Subcutaneous abdominal adipose tissue (tissue), 5 donors: ENCODE measurements at regions not wholly inside any gene's neighbourhood (a gene's known extent, or its start where the extent isn't known, plus 50 kb on each side); places are given as distances from the start of the nearest gene placed in this dataset.
"Not testable (repeated sequence)": the region's sequence is repeated elsewhere in the genome, so short reads cannot be mapped to it uniquely, and the experiment has no call there.

Experiments
- H3K27ac ChIP-seq: one replicate; pipeline ENCODE4 v1.7.0; 2013; ENCODE audit warnings: low read depth, mild to moderate bottlenecking, inconsistent platforms, low read length, moderate library complexity
- H3K27me3 ChIP-seq, 5 donors: one replicate each; pipeline ENCODE4 v1.7.0; 2013; ENCODE audit warnings: low read length in 5 of 5, inconsistent platforms in 1 of 5; ENCODE audit not compliant: control insufficient read depth in 5 of 5, insufficient read depth in 4 of 5
- H3K36me3 ChIP-seq, 5 donors: one replicate each; pipeline ENCODE4 v1.7.0; 2013; ENCODE audit warnings: low read length in 5 of 5; ENCODE audit not compliant: control insufficient read depth in 5 of 5, insufficient read depth in 5 of 5
- H3K4me1 ChIP-seq, 5 donors: one replicate each; pipeline ENCODE4 v1.7.0; 2013; ENCODE audit warnings: low read length in 5 of 5, mild to moderate bottlenecking in 3 of 5, moderate library complexity in 1 of 5; ENCODE audit not compliant: control insufficient read depth in 5 of 5, insufficient read depth in 5 of 5
- H3K4me3 ChIP-seq, 5 donors: one replicate each; pipeline ENCODE4 v1.7.0; 2013; ENCODE audit warnings: low read length in 5 of 5, low read depth in 1 of 5
- H3K9ac ChIP-seq, 5 donors: one replicate each; pipeline ENCODE4 v1.7.0; 2013; ENCODE audit warnings: low read length in 5 of 5, mild to moderate bottlenecking in 4 of 5, moderate library complexity in 3 of 5
- H3K9me3 ChIP-seq, 5 donors: one replicate each; pipeline ENCODE4 v1.7.0; 2013; ENCODE audit warnings: low read length in 5 of 5; ENCODE audit not compliant: control insufficient read depth in 5 of 5
- donor health status: healthy.
- donor health status: healthy.
- donor health status: healthy.
- donor health status: healthy.
- donor health status: healthy.

DNA sequence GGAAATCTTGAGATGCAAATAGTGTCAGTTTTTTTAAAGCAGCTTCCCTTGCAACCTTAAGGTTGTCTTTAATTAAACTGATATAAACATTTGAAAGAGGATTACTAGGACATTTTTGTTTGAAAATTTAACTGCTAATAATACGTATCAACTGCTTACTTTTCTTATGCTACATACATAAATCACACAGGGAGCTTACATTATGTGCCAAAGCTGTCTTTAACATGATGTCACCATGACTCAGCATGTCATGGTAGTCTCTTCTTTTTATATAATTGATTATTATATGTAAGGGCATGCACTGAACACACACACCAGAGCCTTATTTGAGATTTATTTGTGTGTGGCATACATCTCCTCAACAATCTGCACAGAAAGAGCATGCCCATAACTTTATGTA lies 63.0 kb upstream of the PTHLH start:
- no peak overlapping the region for H3K27ac ChIP-seq
- no peaks in the 10 kb centered on the region for H3K9me3 ChIP-seq

DNA sequence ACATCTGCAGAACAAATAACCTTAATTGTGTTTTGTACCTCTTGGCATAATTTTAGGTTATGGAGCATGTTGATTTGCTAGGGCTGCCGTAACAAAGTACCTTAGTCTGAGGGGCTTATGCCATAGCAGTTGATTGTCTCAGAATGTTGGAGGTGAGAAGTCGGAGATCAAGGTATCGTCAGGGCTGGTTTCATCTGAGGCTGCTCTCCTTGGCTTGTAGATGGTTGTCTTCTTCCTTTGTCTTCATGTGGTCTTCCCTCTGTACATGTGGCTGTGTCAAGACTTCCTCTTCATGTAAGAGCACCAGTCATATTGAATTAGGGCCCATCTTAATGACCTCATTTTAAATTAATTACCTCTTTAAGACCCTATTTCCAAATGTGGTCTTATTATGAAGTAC lies 64.4 kb upstream of the PTHLH start:
- H3K27ac ChIP-seq = no peak overlapping the region
- H3K9me3 ChIP-seq = no peaks in the 10 kb centered on the region
- H3K36me3 ChIP-seq = no peaks in the 10 kb centered on the region
- no peaks in the 10 kb centered on the region for H3K27me3 ChIP-seq
- no peak overlapping the region for H3K9ac ChIP-seq
- peaks cover 0 to 5% (median 0%) of the 10 kb centered on the region in 5 donors for H3K4me1 ChIP-seq
- no peak overlapping the region for H3K4me3 ChIP-seq

More for the DNA sequence above, 63.0 kb upstream of the PTHLH start:
- Histone ChIP-seq H3K27me3 (no peaks in the 10 kb centered on the region), H3K36me3 (no peaks in the 10 kb centered on the region), H3K4me3 (no peak overlapping the region), H3K4me1 (peaks cover 0 to 5% (median 0%) of the 10 kb centered on the region in 5 donors), H3K9ac (no peak overlapping the region)

DNA sequence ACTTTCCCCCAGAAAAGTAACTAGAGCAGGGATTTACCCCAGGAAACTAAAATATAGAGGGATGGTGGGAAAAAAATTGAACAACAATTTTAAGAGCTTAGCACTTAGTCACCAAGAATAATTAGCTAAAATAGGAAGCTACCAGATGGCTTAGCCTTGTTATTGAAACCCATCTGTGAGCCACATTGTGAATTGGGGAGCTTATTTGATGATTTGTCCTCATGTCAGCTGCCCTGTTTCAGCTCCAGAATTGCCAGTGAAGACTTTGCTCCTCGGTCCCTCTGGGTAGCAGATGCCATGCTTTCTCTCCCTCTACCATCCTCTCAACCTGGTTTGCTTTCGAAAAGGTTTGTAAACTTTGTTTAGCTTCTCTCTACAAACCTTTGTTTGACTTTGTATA lies 67.7 kb upstream of the PTHLH start:
- H3K27me3 ChIP-seq = no peaks in the 10 kb centered on the region
- no peak overlapping the region for H3K4me3 ChIP-seq
- no peak overlapping the region for H3K9ac ChIP-seq
- H3K27ac ChIP-seq = no peak overlapping the region
- H3K9me3 ChIP-seq = no peaks in the 10 kb centered on the region
- peaks cover 0 to 5% (median 0%) of the 10 kb centered on the region in 5 donors for H3K4me1 ChIP-seq
- H3K36me3 ChIP-seq = no peaks in the 10 kb centered on the region

DNA sequence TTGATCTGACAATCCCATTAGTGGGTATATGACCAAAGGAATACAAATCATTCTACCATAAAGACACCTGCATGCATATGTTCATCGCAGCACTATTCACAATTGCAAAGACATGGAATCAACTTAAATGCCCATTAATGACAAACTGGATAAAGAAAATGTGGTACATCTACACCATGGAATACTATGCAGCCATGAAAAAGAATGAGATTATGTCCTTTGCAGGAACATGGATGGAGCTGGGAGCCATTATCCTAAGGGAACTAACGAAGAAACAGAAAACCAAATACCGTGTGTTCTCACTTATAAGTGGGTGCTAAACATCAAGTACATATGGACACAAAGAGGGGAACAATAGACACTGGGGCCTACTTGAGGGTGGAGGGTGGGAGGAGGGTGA lies 74.1 kb upstream of the PTHLH start:
- H3K27ac ChIP-seq = not testable (repeated sequence)

DNA sequence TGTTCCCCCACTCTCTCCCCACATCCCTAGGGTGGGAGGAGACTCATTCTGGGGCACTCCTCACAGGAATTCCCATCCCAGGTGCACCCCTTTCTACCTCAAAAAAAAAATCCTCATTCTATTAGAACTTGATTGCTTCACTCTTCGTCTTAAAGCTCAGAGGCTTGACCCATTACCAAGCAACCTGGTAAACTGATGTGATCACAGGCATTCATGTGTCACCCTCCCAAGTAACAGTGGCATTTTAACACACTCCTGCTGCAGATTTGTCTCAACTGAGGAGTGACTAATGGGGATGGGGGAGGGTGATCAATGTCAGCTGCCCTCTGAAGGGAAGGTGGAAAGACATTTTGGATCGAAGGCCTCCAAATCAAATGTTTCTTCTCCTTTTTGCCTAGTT lies 78.1 kb upstream of the PTHLH start:
- Histone ChIP-seq H3K9ac (no peak overlapping the region), H3K9me3 (peaks cover 0 to 4% (median 3%) of the 10 kb centered on the region in 5 donors), H3K4me1 (peaks cover 0 to 9% (median 5%) of the 10 kb centered on the region in 5 donors), H3K27ac (no peak overlapping the region), H3K27me3 (no peaks in the 10 kb centered on the region), H3K36me3 (no peaks in the 10 kb centered on the region), H3K4me3 (no peak overlapping the region)

More for the DNA sequence above, 74.1 kb upstream of the PTHLH start:
- H3K4me1 ChIP-seq, H3K4me3 ChIP-seq, H3K36me3 ChIP-seq, H3K9me3 ChIP-seq, H3K9ac ChIP-seq, H3K27me3 ChIP-seq: not testable (repeated sequence)

DNA sequence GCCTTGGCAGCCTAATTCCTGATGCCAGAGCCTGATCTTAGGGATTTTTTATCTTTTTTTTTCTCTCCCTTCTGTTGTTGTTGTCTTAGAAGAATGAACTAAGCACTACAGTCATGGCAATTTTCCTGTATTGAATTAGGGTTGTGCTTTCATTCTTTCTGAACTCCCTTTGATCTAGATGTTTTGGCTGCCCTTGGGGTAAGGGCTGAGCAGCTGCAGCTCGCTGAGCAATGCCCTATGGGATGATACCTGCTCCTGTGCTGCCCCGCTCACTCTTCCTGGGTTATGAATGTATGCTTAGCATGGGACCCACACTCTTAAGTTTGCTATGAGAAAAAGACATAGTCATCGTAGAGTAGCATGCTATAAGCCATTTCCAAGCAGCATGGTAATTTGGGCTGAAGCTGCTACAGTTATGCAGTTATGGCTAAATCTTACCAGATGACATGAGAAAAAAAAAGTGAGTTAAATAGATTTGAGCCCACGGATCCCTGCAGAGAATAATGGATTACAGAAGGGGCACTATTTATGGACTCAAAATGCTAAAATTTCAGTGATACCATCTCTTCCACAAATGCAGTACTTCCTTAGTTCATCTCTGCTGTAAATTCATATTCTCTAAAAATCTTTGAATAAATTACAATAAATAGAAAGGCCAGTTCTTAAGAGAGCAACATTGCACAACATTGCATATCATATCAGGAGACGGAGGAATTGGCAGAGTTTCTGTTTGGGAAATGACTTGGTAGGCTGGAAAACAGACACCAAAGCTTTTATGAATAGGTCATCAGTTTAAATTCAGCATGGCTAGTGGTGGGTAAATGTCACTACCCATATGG lies 79.2 kb upstream of the PTHLH start:
- Histone ChIP-seq H3K9me3 (peaks cover 0 to 1% (median 0%) of the 10 kb centered on the region in 5 donors), H3K27ac (no peak overlapping the region), H3K9ac (no peak overlapping the region), H3K4me3 (no peak overlapping the region), H3K27me3 (no peaks in the 10 kb centered on the region), H3K4me1 (peaks cover 0 to 9% (median 5%) of the 10 kb centered on the region in 5 donors), H3K36me3 (no peaks in the 10 kb centered on the region)

DNA sequence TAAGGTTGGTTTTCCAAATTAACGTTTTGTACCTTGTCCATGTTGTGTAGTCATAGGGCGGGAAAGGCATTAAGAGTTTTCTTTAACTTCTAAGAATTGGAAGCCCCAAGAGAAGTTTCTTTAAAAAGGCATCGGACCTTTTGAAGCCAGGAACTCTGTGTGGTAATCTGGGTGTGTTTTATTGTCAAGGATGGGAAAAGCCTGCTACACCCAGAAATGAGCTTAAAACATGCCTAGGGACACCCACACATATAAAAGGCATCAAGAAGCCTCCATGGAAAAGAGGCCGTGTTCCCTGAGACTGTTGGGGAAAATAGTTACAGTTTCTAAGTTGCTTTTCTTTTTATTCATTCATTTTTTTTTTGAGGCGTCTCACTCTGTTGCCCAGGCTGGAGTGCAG lies 81.0 kb upstream of the PTHLH start:
- H3K27ac ChIP-seq = no peak overlapping the region
- H3K9me3 ChIP-seq = no peaks in the 10 kb centered on the region
- H3K27me3 ChIP-seq = no peaks in the 10 kb centered on the region
- H3K36me3 ChIP-seq = no peaks in the 10 kb centered on the region
- peaks cover 0 to 9% (median 5%) of the 10 kb centered on the region in 5 donors for H3K4me1 ChIP-seq
- no peak overlapping the region for H3K9ac ChIP-seq
- H3K4me3 ChIP-seq = no peak overlapping the region

DNA sequence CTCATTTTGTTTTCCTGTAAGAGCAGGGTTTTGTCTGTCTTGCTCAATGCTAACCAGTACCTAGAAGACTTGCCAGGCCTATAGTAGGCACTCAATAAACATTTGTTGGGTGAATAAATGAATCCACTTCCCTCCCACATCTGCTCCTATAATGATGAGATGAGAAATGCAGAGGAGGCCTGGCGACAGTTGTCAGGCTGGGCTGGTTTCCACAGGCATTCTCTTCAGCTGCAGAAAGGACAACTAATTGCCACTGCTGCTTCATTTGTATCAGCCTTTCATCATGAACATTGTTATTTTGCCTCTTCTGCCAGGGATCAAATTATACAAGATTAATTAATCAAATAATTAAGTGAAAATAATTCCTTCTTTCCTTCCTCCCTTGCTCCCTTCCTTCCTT lies 82.0 kb upstream of the PTHLH start:
- no peak overlapping the region for H3K27ac ChIP-seq
- H3K9me3 ChIP-seq = no peaks in the 10 kb centered on the region
- H3K9ac ChIP-seq = no peak overlapping the region
- no peaks in the 10 kb centered on the region for H3K27me3 ChIP-seq
- no peak overlapping the region for H3K4me3 ChIP-seq
- H3K36me3 ChIP-seq = no peaks in the 10 kb centered on the region
- peaks cover 0 to 10% (median 5%) of the 10 kb centered on the region in 5 donors for H3K4me1 ChIP-seq

DNA sequence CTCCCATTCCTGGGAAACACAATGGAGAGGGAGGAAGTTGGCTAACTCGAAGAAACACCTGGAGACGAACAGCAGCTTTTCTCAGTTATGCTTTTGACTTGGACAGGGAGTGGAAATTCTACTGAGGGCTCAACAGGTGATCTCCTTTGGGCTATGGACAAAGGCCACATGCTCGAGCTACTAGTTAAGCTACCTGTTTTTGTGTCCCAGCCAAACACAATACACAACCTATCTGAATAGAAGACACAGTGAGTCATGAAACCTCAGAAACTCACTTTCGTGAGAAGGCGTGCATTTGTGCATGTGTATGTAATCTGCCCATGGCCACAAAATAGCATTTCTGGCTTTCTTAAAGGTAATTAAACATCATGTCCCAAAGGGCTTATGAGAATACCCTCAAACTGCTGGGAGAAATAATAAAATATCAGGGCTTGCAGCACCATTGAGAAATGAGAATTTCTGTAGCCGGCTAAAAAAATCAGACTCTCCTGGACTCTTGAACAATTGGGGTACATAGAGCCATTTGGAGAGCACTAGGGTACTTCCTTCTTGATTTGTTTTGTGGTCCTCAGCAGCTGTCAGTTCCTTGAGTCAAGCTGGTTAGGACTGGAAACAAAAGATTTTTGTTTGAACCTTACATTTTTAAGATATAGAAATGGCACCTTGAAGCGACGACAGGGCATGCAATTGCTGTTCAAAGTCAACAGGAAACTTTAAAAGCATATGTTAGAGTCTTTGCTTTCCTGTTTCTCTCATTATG lies 85.5 kb upstream of the PTHLH start:
- H3K9ac ChIP-seq = no peak overlapping the region
- no peak overlapping the region for H3K27ac ChIP-seq
- no peak overlapping the region for H3K4me3 ChIP-seq
- no peaks in the 10 kb centered on the region for H3K27me3 ChIP-seq
- no peaks in the 10 kb centered on the region for H3K9me3 ChIP-seq
- H3K4me1 ChIP-seq = peaks cover 0 to 6% (median 0%) of the 10 kb centered on the region in 5 donors
- H3K36me3 ChIP-seq = no peaks in the 10 kb centered on the region

DNA sequence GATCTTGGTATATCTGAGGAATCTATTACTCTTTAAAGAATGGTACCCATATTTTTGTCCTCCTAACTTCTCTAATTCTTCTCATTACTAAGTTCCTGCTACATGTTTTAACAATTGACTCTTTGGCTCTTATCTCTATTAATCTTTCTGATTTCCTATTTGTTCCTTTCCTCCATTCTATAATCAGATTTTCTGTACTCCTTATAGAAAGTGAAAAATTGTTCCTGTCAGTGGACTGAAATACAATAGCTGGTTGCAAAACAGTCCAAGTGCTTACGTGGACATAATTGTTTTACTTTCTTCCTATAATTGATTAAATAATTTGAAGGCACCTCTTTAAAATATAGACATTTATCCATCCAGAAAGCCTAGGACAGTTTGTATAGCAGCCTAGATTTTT lies 86.7 kb upstream of the PTHLH start:
- no peaks in the 10 kb centered on the region for H3K27me3 ChIP-seq
- no peak overlapping the region for H3K4me3 ChIP-seq
- H3K9me3 ChIP-seq = no peaks in the 10 kb centered on the region
- H3K27ac ChIP-seq = no peak overlapping the region
- peaks cover 0 to 6% (median 0%) of the 10 kb centered on the region in 5 donors for H3K4me1 ChIP-seq
- H3K36me3 ChIP-seq = no peaks in the 10 kb centered on the region
- no peak overlapping the region for H3K9ac ChIP-seq
